Prostate gland (tissue), 2 donors: ENCODE measurements at regions not wholly inside any gene's neighbourhood (a gene's known extent, or its start where the extent isn't known, plus 50 kb on each side); places are given as distances from the start of the nearest gene placed in this dataset.

Experiments
- DNase-seq: peaks from one replicate; pipeline ENCODE4 v3.0.0-alpha.2; 2019; ENCODE audit warnings: low spot score
- H3K27ac ChIP-seq, 2 donors: fragments of 200-600 bp; sonication (generic); 2 replicates each; pipeline ENCODE4 v1.5.1; 2017 to 2019
- H3K27me3 ChIP-seq: fragments of 200-600 bp; sonication (generic); replicated peaks from 2 replicates; pipeline ENCODE4 v1.5.1; 2019; ENCODE audit not compliant: insufficient read depth
- H3K36me3 ChIP-seq, 2 donors: fragments of 200-600 bp; sonication (generic); 1 replicate in 1 of 2; 2 replicates in 1 of 2; pipeline versions ENCODE4 v1.5.1 to v1.8.1; 2017 to 2019
- H3K4me1 ChIP-seq: fragments of 200-600 bp; sonication (generic); replicated peaks from 2 replicates; pipeline ENCODE4 v1.5.1; 2019
- H3K4me3 ChIP-seq, 2 donors: fragments of 200-600 bp; sonication (generic); 2 replicates each; pipeline ENCODE4 v1.5.1; 2017 to 2019
- H3K9me3 ChIP-seq: fragments of 200-600 bp; sonication (generic); 2 replicates; pipeline ENCODE4 v1.5.1; 2017
- CTCF ChIP-seq, 4 experiments: fragments of 200-600 bp in 2 of 4; fragments of 450-650 bp in 2 of 4; sonication (generic) in 2 of 4; IDR thresholded peaks; 1 replicate in 3 of 4; 2 replicates in 1 of 4; pipeline ENCODE4 v1.5.1; 2016 to 2019; ENCODE audit warnings: antibody characterized with exemption in 4 of 4, mild to moderate bottlenecking in 2 of 4, moderate library complexity in 2 of 4
- POLR2A ChIP-seq: fragments of 450-650 bp; IDR thresholded peaks from one replicate; pipeline ENCODE4 v1.6.1; 2016; ENCODE audit warnings: antibody characterized with exemption, mild to moderate bottlenecking
- POLR2AphosphoS5 ChIP-seq: sonication (generic); formaldehyde crosslinking; IDR thresholded peaks from one replicate; pipeline ENCODE4 v1.6.1; 2017; ENCODE audit warnings: antibody characterized with exemption
- WGBS: methylation state at CpG from one replicate; pipeline ENCODE4 v1.1.5; 2018; 5-methylcytosine and 5-hydroxymethylcytosine counted together
- intact Hi-C: fragments of 100-400 bp; cut with DNase I; formaldehyde crosslinking; loops from one replicate; pipeline ENCODE4 v1.14.2; 2022

- H3K36me3 ChIP-seq = no peaks in the 10 kb centered on the region
- H3K4me3 ChIP-seq = no peak overlapping the region
- no peaks in the 10 kb centered on the region for H3K27me3 ChIP-seq
- TF ChIP-seq POLR2AphosphoS5 = no peak
- no peak for TF ChIP-seq POLR2A
- TF ChIP-seq CTCF (IDR thresholded peaks at IDR 0.05) = no peak
- no peaks in the 10 kb centered on the region for H3K4me1 ChIP-seq
- DNase-seq = no peak
- no peak overlapping the region for H3K27ac ChIP-seq
- 82% methylated on average over 1 of the region's 1 CpG for WGBS
- intact Hi-C loops = loop anchor here (10.0 kb wide), 2 partner anchors 168 to 588 kb away; partner anchors contain the start of gene MARS2
- no peaks in the 10 kb centered on the region for H3K9me3 ChIP-seq
Measured at GRCh38 chr2:198293281-198293680, 488.9 kb downstream of the PLCL1 start.

GRCh38 chr2:198289811-198290210, 485.4 kb downstream of the PLCL1 start:
- no peaks in the 10 kb centered on the region for H3K36me3 ChIP-seq
- no peaks in the 10 kb centered on the region for H3K9me3 ChIP-seq
- DNase-seq = no peak
- no peak overlapping the region for H3K4me3 ChIP-seq
- TF ChIP-seq POLR2A (no peak), CTCF (IDR thresholded peaks at IDR 0.05) (no peak), POLR2AphosphoS5 (no peak)
- 79% methylated on average over 3 of the region's 3 CpGs for WGBS
- no peak overlapping the region for H3K27ac ChIP-seq
- intact Hi-C loops = loop anchor here (10.0 kb wide), 2 partner anchors 165 to 585 kb away; partner anchors contain the start of gene MARS2
- no peaks in the 10 kb centered on the region for H3K4me1 ChIP-seq
- H3K27me3 ChIP-seq = no peaks in the 10 kb centered on the region

GRCh38 chr2:198287706-198288105, 483.3 kb downstream of the PLCL1 start:
- 63% methylated on average over 2 of the region's 2 CpGs for WGBS
- Histone ChIP-seq H3K4me3 (no peak overlapping the region), H3K36me3 (no peaks in the 10 kb centered on the region), H3K27ac (no peak overlapping the region), H3K27me3 (no peaks in the 10 kb centered on the region), H3K4me1 (no peaks in the 10 kb centered on the region), H3K9me3 (no peaks in the 10 kb centered on the region)
- intact Hi-C loops = no loop called here
- no peak for DNase-seq
- TF ChIP-seq CTCF (IDR thresholded peaks at IDR 0.05) (no peak), POLR2AphosphoS5 (no peak), POLR2A (no peak)

- intact Hi-C loops = no loop called here
- 52% methylated on average over 5 of the region's 5 CpGs for WGBS
- Histone ChIP-seq H3K4me1 (no peaks in the 10 kb centered on the region), H3K9me3 (no peaks in the 10 kb centered on the region), H3K27me3 (no peaks in the 10 kb centered on the region), H3K36me3 (no peaks in the 10 kb centered on the region), H3K4me3 (no peak overlapping the region), H3K27ac (no peak overlapping the region)
- TF ChIP-seq CTCF (IDR thresholded peaks at IDR 0.05) (no peak), POLR2A (no peak), POLR2AphosphoS5 (no peak)
- DNase-seq = no peak
Measured at GRCh38 chr2:198285216-198285615, 480.8 kb downstream of the PLCL1 start.

- H3K27me3 ChIP-seq = no peaks in the 10 kb centered on the region
- no peaks in the 10 kb centered on the region for H3K4me1 ChIP-seq
- H3K4me3 ChIP-seq = no peak overlapping the region
- no peak overlapping the region for H3K27ac ChIP-seq
- DNase-seq = no peak
- intact Hi-C loops = no loop called here
- 62% methylated on average over 2 of the region's 2 CpGs for WGBS
- no peaks in the 10 kb centered on the region for H3K9me3 ChIP-seq
- no peaks in the 10 kb centered on the region for H3K36me3 ChIP-seq
- TF ChIP-seq POLR2A = no peak
- no peak for TF ChIP-seq CTCF (IDR thresholded peaks at IDR 0.05)
- TF ChIP-seq POLR2AphosphoS5 = no peak
Measured at GRCh38 chr2:198283146-198283545, 478.8 kb downstream of the PLCL1 start.
